ENCODE measurements at regions not wholly inside any gene's neighbourhood (a gene's known extent, or its start where the extent isn't known, plus 50 kb on each side); places are given as distances from the start of the nearest gene placed in this dataset. TPM values are rescaled to one million over a fixed set of nuclear protein-coding genes. Genes with fewer than 3 reads are reported as not detected.

DNA sequence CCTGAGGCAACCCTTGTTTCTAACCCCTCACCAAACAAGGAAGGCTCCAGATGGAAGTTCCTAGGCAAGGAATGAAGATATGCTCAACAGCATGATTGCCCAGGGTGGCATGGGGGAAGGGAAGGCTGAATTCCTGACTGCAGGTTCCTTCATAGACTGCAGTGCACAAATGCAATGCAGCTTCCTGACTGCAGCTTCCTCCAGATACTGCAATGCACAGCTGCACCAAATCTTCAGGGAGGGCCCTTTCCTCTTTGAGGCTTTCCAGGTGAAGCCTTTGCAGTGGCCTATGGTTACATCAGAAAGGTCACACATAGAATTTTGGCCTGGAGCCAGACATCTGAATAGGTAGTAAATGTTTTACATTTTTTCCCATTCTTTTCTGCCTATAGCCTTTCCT is 58.8 kb upstream of the DYNAP start:
- no peak for DNase-seq

DNA sequence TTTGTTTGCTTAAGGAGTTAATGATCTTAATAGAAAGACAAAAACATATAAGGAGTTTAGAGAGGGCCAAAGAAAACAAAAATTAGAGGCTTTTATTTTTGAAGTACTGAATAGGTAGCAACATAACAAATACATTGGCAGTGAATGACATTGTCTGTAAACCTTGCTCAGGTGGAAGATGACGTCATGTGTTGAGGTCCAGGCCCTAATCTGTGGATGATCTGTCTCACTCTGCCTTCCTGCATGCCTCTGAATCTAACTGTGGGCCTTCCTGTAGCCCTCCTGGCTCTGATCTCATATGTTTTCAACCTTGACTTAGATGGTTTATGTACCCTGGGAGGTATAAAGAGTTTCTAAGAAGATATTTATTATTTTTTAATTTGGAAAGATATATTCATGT is 58.1 kb upstream of the DYNAP start:
- no peak for DNase-seq

Small RNA genes in the stretch of these regions (small RNA-seq; reads per million reads assigned to genes)
- gene AC090897.1 (ENCODE audit: low replicate concordance), result not detected
